GM23338 (cell line): ENCODE measurements at regions not wholly inside any gene's neighbourhood (a gene's known extent, or its start where the extent isn't known, plus 50 kb on each side); places are given as distances from the start of the nearest gene placed in this dataset.
"Not testable (repeated sequence)": the region's sequence is repeated elsewhere in the genome, so short reads cannot be mapped to it uniquely, and the experiment has no call there.

Experiments used
- EZH2 ChIP-seq: fragments of 200-600 bp; sonication (generic); IDR thresholded peaks from one replicate; pipeline ENCODE4 v1.8.0; 2017; ENCODE audit warnings: antibody characterized with exemption, mild to moderate bottlenecking, low read depth; ENCODE audit not compliant: unreplicated experiment
- EZH2phosphoT487 ChIP-seq: fragments of 200-600 bp; sonication (generic); IDR thresholded peaks from one replicate; pipeline ENCODE4 v1.8.1; 2018; ENCODE audit warnings: antibody characterized with exemption; ENCODE audit not compliant: unreplicated experiment
- POLR2AphosphoS5 ChIP-seq: IDR thresholded peaks from 2 replicates; pipeline ENCODE4 v1.6.1; 2016; ENCODE audit warnings: antibody characterized with exemption, low read depth
- TF ChIP-seq, protein P1 (sequence below), 2 experiments: fragments of 200-600 bp in 1 of 2; sonication (generic) in 1 of 2; conservative IDR thresholded peaks; 2 replicates each; pipeline versions ENCODE4 v1.5.1 to v1.6.1; 2016 to 2017; ENCODE audit warnings: antibody characterized with exemption in 2 of 2, low read depth in 2 of 2, mild to moderate bottlenecking in 2 of 2, moderate library complexity in 1 of 2

- TF ChIP-seq EZH2, POLR2AphosphoS5, EZH2phosphoT487: not testable (repeated sequence)
- TF ChIP-seq, protein P1, sequence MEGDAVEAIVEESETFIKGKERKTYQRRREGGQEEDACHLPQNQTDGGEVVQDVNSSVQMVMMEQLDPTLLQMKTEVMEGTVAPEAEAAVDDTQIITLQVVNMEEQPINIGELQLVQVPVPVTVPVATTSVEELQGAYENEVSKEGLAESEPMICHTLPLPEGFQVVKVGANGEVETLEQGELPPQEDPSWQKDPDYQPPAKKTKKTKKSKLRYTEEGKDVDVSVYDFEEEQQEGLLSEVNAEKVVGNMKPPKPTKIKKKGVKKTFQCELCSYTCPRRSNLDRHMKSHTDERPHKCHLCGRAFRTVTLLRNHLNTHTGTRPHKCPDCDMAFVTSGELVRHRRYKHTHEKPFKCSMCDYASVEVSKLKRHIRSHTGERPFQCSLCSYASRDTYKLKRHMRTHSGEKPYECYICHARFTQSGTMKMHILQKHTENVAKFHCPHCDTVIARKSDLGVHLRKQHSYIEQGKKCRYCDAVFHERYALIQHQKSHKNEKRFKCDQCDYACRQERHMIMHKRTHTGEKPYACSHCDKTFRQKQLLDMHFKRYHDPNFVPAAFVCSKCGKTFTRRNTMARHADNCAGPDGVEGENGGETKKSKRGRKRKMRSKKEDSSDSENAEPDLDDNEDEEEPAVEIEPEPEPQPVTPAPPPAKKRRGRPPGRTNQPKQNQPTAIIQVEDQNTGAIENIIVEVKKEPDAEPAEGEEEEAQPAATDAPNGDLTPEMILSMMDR (conservative IDR thresholded peaks at IDR 0.05; ENCODE audit: low read depth in 2 of 2): not testable (repeated sequence)
Measured at GRCh38 chr1:145484257-145484656, 58.9 kb upstream of the NBPF20 start.
